Fibroblast of mammary gland (primary cell): ENCODE measurements at regions not wholly inside any gene's neighbourhood (a gene's known extent, or its start where the extent isn't known, plus 50 kb on each side); places are given as distances from the start of the nearest gene placed in this dataset.

Source experiments
- DNase-seq: peaks from one replicate; pipeline ENCODE4 v3.0.0-alpha.2; 2010; ENCODE audit warnings: low read depth
- H3K4me3 ChIP-seq: 2 replicates; pipeline ENCODE4 v1.5.1; 2011; ENCODE audit warnings: low read depth, mild to moderate bottlenecking, low read length, moderate library complexity; ENCODE audit not compliant: control insufficient read depth
- TF ChIP-seq, protein P1 (sequence below): conservative IDR thresholded peaks from 2 replicates; pipeline ENCODE4 v1.5.1; 2011; ENCODE audit warnings: low read depth, low read length, inconsistent platforms; ENCODE audit not compliant: control insufficient read depth, insufficient read depth

DNA sequence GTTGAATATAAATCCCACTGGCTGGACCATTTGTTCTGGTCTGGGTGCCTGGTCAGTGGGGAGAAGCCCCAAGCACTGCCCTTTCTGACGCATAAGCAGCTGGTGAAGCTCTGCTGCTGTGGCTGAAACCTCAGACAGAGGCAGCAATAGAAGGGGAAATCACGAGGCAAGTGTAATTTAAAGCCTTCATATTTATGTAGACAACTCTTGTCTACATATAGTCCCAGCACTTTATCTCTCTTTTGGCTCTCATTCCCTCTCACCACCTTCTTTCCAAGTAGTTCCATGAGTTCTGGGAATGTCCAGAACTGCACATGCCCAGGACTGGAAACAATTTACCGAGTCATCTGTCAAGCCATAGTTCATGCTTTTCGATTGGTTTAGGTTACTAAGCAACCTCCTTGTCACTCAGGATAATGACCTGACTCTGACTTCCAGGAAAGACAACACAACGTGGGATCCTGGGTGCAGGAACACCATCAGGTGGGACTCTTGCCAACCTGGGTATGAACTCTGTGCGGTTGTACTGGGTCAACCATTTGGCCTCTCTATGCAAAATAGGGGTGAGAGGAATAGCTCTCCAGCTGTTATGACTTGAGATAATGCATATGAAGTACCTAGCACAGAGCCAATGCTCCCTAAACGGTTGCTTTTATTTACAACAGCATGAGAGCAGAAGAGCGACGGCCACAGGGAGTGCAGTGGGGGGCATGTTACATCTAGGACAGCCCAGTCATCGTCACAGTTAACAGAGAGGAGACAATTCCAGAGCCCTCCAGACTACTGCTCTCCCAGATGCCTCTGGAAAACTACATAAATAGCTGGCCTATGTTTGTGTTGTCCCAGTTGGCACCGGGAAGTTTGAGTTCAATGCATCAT lies 321.9 kb downstream of the FOXO1 start:
- TF ChIP-seq, protein P1, sequence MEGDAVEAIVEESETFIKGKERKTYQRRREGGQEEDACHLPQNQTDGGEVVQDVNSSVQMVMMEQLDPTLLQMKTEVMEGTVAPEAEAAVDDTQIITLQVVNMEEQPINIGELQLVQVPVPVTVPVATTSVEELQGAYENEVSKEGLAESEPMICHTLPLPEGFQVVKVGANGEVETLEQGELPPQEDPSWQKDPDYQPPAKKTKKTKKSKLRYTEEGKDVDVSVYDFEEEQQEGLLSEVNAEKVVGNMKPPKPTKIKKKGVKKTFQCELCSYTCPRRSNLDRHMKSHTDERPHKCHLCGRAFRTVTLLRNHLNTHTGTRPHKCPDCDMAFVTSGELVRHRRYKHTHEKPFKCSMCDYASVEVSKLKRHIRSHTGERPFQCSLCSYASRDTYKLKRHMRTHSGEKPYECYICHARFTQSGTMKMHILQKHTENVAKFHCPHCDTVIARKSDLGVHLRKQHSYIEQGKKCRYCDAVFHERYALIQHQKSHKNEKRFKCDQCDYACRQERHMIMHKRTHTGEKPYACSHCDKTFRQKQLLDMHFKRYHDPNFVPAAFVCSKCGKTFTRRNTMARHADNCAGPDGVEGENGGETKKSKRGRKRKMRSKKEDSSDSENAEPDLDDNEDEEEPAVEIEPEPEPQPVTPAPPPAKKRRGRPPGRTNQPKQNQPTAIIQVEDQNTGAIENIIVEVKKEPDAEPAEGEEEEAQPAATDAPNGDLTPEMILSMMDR: no peak
- no peak overlapping the region for H3K4me3 ChIP-seq
- peak; percentile 36 for DNase-seq

DNA sequence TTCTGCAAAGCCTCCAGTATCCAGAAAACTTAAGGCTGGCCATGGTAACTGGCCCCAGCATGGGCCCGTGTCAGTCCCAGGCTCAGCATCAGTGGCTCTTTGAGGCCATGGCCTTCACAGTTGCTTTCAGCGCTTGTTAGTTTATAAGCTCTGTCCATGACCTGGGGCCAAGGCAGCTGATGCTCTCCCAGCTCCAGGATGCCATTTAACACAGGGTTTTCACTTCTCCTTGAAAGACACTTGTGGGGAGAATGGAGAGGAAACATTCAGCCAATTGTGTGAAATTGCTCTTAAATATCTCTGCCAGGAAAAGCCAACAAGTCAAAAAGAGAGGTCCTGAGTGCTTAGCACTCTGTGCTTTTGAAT lies 321.3 kb downstream of the FOXO1 start:
- TF ChIP-seq, protein P1: no peak

DNA sequence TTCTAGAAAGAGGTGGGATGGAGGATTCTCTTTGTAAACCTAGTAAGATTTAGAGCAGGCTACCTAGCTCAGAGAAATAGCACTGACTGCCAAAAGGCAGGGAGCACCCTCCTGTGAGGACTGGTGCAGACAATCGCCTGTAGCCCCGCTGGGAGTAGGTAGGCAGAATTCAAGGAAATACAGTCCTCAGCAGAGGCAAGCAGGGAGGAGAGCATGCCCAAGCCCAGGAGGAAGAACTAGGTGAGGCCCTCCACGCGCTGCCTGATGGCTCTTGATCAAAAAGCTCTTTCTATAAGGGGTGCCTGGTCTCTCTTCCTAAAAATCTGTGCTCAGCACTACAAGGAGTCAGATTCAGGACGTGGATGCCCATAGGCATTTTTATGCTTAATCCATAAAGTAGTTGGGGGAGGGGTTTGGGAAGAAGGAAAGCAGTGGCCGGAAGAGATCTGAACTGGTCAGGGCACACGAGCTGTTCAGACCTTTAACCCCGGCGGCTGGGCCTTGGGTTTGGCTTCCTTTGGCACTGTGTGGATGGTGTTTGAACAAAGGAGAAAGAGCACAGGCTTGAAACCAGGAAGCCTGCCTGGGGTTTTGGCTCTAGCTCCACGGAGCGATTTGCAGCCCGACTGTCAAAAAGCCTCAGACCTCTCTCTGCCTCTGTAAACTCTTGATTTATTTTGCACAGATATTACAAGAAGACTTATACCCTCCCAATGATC lies 320.6 kb downstream of the FOXO1 start:
- no peak overlapping the region for H3K4me3 ChIP-seq
- TF ChIP-seq, protein P1: no peak
- no peak for DNase-seq

More for the DNA sequence above, 321.3 kb downstream of the FOXO1 start:
- DNase-seq: no peak
- no peak overlapping the region for H3K4me3 ChIP-seq

DNA sequence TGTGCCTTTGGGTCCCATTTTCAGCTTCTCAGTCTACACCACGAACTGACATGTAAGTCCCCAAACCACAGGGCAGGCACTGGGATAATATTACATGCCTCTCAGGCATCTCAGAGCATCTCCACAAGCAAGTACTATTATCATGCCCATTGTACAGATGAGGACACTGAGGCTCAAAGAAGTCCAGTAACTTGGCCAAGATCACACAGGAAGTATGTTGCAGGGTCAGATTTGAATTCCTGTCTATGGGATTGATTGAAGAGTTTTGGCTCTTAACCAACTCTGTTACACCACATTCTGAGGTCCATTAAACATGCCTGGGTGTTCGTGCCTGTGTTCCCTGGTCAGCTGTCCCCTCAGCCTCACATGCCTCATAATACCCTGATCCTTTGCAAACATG lies 319.8 kb downstream of the FOXO1 start:
- no peak for DNase-seq

DNA sequence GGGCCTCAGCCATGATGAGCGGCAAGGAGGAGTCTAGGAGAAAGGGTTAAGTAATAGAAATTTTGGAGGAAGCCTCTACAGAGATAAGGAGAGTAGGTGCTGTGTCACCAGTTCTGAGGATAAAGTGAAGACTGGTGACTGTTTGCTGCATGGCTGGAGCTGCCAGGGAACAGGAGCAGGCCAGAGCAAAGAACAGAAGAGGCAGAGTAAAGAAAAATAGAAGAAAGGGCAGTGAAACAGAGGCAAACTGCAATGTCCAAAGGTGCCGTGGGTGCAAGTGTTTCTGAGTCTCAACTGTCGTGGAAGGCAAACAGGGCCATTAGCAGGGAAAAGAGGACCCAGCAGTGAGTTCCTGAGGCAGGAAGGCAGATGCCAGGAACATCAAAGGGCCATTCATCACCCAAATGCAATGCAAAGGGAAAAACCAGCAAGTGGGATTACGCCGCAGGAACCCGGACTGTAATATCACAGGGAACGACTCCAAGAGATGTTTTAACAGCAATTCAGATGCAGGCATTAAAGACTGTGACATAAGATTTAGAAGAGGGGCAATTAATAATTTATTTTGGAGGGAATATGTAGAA lies 318.3 kb downstream of the FOXO1 start:
- H3K4me3 ChIP-seq: no peak overlapping the region
- no peak for DNase-seq
- TF ChIP-seq, protein P1: no peak

More for the DNA sequence above, 319.8 kb downstream of the FOXO1 start:
- H3K4me3 ChIP-seq: no peak overlapping the region
- TF ChIP-seq, protein P1: no peak

DNA sequence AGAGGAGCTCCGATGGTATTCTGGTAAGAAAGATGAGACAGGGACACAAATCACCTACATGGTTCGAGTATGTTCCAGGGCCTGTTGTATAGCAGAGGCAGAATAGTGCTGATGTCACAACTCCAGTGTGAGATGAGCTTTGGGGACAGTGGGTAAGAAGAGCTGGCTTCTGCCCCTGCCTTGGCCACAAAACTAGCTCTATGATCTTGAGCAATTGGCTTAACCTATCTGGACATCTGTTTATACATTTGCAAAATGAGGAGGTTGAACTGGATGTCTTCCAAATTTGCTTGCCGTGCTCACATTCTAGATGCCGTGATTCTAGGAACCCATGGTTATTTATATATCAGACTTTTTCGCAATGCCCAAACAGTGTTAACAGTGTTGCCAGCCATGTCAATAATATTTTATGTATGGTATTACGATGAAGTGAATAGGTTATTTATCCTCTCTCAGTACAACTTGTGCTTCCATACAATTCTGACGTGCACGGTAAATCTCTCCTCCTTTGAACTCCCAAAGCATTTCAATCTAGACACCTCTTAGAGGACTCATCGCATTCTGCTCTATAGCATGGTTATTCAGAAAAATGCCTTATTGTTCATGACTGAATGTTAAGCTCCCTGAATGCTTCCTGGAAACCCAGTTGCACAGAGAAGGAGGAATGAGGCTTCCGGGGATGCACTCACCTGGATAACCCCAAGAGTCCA lies 316.0 kb downstream of the FOXO1 start:
- H3K4me3 ChIP-seq: no peak overlapping the region
- DNase-seq: peak; percentile 54
- TF ChIP-seq, protein P1: no peak
